ENCODE measurements at regions not wholly inside any gene's neighbourhood (a gene's known extent, or its start where the extent isn't known, plus 50 kb on each side); places are given as distances from the start of the nearest gene placed in this dataset.
"Not testable (repeated sequence)": the region's sequence is repeated elsewhere in the genome, so short reads cannot be mapped to it uniquely, and the experiment has no call there.

DNA sequence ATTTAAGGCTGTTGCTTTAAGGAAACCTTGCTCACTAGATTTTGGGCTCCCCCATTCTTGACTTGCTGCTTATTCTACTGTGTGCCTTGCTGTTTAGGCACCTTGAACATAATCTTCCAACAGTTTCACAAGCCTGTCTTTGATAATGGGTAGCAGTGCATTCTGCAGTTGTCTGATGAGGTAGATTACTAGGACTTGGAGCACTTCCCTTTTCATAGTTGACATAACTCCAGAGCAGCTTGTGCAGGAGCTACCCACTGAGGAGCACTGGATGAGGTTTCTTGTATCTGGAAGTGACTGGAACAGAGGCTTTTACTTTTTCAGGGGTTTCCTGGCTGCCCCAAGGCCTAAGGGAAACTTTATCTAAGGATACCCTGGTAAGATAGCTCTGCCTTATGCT lies 73.0 kb upstream of the AGTPBP1 start:
- H3K4me3 Mint-ChIP-seq (ENCODE audit: unreplicated experiment); H3K9ac ChIP-seq (ENCODE audit: low read length); H4K20me1 ChIP-seq (ENCODE audit: insufficient read depth, low read length); DNase-seq (ENCODE audit: low read depth); H3K9me3 Mint-ChIP-seq (ENCODE audit: unreplicated experiment); H3K4me1 ChIP-seq (ENCODE audit: insufficient read depth, low read length); H3K4me2 ChIP-seq (ENCODE audit: low read length); H3K36me3 Mint-ChIP-seq (ENCODE audit: low read depth, unreplicated experiment); H3K4me3 ChIP-seq (ENCODE audit: insufficient read depth, low read depth, low read length); H3K4me1 Mint-ChIP-seq (ENCODE audit: low read depth, unreplicated experiment); H2AFZ ChIP-seq (ENCODE audit: low read depth, low read length); H3K27ac Mint-ChIP-seq (ENCODE audit: unreplicated experiment); FAIRE-seq; H3K27me3 Mint-ChIP-seq (ENCODE audit: low read depth, unreplicated experiment); H3K36me3 ChIP-seq (ENCODE audit: insufficient read depth, low read length); H3K27me3 ChIP-seq (ENCODE audit: insufficient read depth, low read length); H3K79me2 ChIP-seq (ENCODE audit: insufficient read depth, low read length); H3K9me3 ChIP-seq (ENCODE audit: insufficient read depth, low read depth, low read length); H3K27ac ChIP-seq (ENCODE audit: low read depth, low read length): not testable (repeated sequence)

DNA sequence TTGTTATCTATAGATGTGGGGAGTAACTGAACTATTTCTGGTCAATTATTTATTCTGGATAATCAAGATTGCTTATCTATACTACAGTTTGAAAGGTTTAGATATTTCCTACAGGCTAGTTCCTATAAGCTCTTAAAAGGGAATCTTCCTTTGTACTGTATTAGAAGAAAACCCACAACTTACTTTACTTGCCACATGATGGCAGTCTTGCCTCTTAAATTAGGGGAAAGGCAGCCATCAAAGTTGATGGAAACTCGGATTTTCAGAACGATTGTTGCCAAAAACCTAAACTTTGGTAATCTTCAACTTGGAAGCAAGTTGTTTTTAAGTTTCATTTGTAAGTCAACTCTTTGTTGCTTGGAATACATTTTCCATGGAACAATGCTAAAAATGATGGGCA lies 77.2 kb upstream of the AGTPBP1 start:
- peak; percentile 97 for FAIRE-seq

DNA sequence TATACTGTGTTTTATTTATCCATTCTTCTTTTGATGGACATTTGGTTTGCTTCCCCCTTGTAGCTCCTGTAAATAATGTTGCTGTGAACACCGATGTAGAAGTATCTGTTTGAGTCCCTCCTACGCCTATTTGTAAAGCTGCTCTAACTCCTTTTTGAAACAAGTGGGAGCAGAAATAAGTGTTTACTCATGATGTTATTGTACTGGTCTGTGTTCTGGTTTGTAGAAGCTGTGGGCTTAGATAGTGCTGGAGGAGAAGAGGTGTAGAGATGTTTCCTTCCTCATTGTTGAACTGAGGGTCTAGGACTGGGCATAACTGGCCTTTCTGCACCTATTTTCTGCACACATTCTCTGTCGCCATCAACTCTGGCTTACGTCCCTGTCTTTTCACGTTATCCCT lies 78.8 kb upstream of the AGTPBP1 start:
- not testable (repeated sequence) for H3K9me3 ChIP-seq (ENCODE audit: insufficient read depth, low read depth, low read length); H3K9ac ChIP-seq (ENCODE audit: low read length); H3K4me3 ChIP-seq (ENCODE audit: insufficient read depth, low read depth, low read length); H3K9me3 Mint-ChIP-seq (ENCODE audit: unreplicated experiment); H3K27me3 Mint-ChIP-seq (ENCODE audit: low read depth, unreplicated experiment); H3K79me2 ChIP-seq (ENCODE audit: insufficient read depth, low read length); H3K4me2 ChIP-seq (ENCODE audit: low read length); H4K20me1 ChIP-seq (ENCODE audit: insufficient read depth, low read length); H3K27me3 ChIP-seq (ENCODE audit: insufficient read depth, low read length); H3K36me3 ChIP-seq (ENCODE audit: insufficient read depth, low read length); H3K4me3 Mint-ChIP-seq (ENCODE audit: unreplicated experiment); DNase-seq (ENCODE audit: low read depth); H2AFZ ChIP-seq (ENCODE audit: low read depth, low read length); H3K27ac Mint-ChIP-seq (ENCODE audit: unreplicated experiment); H3K4me1 ChIP-seq (ENCODE audit: insufficient read depth, low read length); FAIRE-seq; H3K4me1 Mint-ChIP-seq (ENCODE audit: low read depth, unreplicated experiment); H3K27ac ChIP-seq (ENCODE audit: low read depth, low read length); H3K36me3 Mint-ChIP-seq (ENCODE audit: low read depth, unreplicated experiment)

More for the DNA sequence above, 77.2 kb upstream of the AGTPBP1 start:
- not testable (repeated sequence) for H3K9ac ChIP-seq (ENCODE audit: low read length); H3K27ac ChIP-seq (ENCODE audit: low read depth, low read length); H3K4me1 ChIP-seq (ENCODE audit: insufficient read depth, low read length); H3K4me1 Mint-ChIP-seq (ENCODE audit: low read depth, unreplicated experiment); H3K4me3 ChIP-seq (ENCODE audit: insufficient read depth, low read depth, low read length); H3K4me3 Mint-ChIP-seq (ENCODE audit: unreplicated experiment); H3K9me3 Mint-ChIP-seq (ENCODE audit: unreplicated experiment); H3K27me3 Mint-ChIP-seq (ENCODE audit: low read depth, unreplicated experiment); H3K79me2 ChIP-seq (ENCODE audit: insufficient read depth, low read length); H3K9me3 ChIP-seq (ENCODE audit: insufficient read depth, low read depth, low read length); H2AFZ ChIP-seq (ENCODE audit: low read depth, low read length); H4K20me1 ChIP-seq (ENCODE audit: insufficient read depth, low read length); H3K4me2 ChIP-seq (ENCODE audit: low read length); H3K27me3 ChIP-seq (ENCODE audit: insufficient read depth, low read length); H3K27ac Mint-ChIP-seq (ENCODE audit: unreplicated experiment); H3K36me3 Mint-ChIP-seq (ENCODE audit: low read depth, unreplicated experiment); H3K36me3 ChIP-seq (ENCODE audit: insufficient read depth, low read length)
- TF ChIP-seq, protein P1, sequence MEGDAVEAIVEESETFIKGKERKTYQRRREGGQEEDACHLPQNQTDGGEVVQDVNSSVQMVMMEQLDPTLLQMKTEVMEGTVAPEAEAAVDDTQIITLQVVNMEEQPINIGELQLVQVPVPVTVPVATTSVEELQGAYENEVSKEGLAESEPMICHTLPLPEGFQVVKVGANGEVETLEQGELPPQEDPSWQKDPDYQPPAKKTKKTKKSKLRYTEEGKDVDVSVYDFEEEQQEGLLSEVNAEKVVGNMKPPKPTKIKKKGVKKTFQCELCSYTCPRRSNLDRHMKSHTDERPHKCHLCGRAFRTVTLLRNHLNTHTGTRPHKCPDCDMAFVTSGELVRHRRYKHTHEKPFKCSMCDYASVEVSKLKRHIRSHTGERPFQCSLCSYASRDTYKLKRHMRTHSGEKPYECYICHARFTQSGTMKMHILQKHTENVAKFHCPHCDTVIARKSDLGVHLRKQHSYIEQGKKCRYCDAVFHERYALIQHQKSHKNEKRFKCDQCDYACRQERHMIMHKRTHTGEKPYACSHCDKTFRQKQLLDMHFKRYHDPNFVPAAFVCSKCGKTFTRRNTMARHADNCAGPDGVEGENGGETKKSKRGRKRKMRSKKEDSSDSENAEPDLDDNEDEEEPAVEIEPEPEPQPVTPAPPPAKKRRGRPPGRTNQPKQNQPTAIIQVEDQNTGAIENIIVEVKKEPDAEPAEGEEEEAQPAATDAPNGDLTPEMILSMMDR (IDR thresholded peaks at IDR 0.05; ENCODE audit: insufficient read depth, low read depth, low read length), result peak; percentile 28
- DNase-seq (ENCODE audit: low read depth), result peak; percentile 8

DNA sequence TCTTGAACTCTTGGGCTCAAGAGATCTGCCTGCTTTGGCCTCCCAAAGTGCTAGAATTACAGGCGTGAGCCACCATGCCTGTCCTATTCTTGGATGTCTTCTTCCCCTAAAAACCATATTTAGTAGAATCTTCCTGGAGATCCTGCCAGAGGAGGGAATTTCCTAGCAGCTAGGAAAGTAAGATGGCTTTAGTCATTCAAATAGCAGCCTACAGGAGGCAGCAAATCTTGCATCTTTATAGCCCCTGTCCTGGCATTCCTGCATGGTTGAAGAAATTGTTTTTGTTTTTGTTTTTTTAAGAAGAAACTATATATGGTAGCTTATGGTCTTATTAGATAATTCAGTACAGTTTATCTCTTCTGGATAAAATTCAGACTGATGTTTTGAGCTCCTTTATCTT lies 83.2 kb upstream of the AGTPBP1 start:
- H3K27ac Mint-ChIP-seq (ENCODE audit: unreplicated experiment); H3K27ac ChIP-seq (ENCODE audit: low read depth, low read length); H3K9me3 ChIP-seq (ENCODE audit: insufficient read depth, low read depth, low read length); H4K20me1 ChIP-seq (ENCODE audit: insufficient read depth, low read length); H3K27me3 ChIP-seq (ENCODE audit: insufficient read depth, low read length); H3K9ac ChIP-seq (ENCODE audit: low read length); H3K4me3 ChIP-seq (ENCODE audit: insufficient read depth, low read depth, low read length); H2AFZ ChIP-seq (ENCODE audit: low read depth, low read length); H3K4me1 ChIP-seq (ENCODE audit: insufficient read depth, low read length); H3K36me3 Mint-ChIP-seq (ENCODE audit: low read depth, unreplicated experiment); H3K9me3 Mint-ChIP-seq (ENCODE audit: unreplicated experiment); H3K4me2 ChIP-seq (ENCODE audit: low read length); H3K4me3 Mint-ChIP-seq (ENCODE audit: unreplicated experiment); FAIRE-seq; H3K36me3 ChIP-seq (ENCODE audit: insufficient read depth, low read length); H3K79me2 ChIP-seq (ENCODE audit: insufficient read depth, low read length); H3K27me3 Mint-ChIP-seq (ENCODE audit: low read depth, unreplicated experiment); H3K4me1 Mint-ChIP-seq (ENCODE audit: low read depth, unreplicated experiment); DNase-seq (ENCODE audit: low read depth): not testable (repeated sequence)
- TF ChIP-seq, protein P1 (IDR thresholded peaks at IDR 0.05; ENCODE audit: insufficient read depth, low read depth, low read length), result peak; percentile 34

DNA sequence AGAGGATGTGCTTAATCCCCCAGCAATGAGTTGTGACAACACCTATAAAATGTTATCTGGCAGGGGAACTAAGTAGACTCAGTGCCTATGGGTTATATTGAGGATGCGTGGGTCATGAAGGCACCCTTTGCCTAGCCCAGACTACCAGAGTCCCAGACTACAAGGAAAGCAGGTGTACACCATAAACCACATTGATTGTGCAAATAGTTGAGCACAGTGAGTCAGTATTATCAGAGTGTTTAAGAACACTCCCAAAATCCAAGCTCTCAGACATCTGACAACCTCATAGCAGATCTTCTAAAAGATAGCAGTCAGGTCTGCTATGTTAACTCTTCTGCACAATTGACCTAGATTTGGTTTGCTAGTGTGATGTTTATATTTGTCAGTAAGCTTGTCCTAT lies 92.8 kb upstream of the AGTPBP1 start:
- H3K27me3 Mint-ChIP-seq (ENCODE audit: low read depth, unreplicated experiment); H3K4me3 ChIP-seq (ENCODE audit: insufficient read depth, low read depth, low read length); H3K9ac ChIP-seq (ENCODE audit: low read length); H3K9me3 ChIP-seq (ENCODE audit: insufficient read depth, low read depth, low read length); H3K27ac Mint-ChIP-seq (ENCODE audit: unreplicated experiment); H3K27ac ChIP-seq (ENCODE audit: low read depth, low read length); H3K4me1 Mint-ChIP-seq (ENCODE audit: low read depth, unreplicated experiment); H3K36me3 ChIP-seq (ENCODE audit: insufficient read depth, low read length); H4K20me1 ChIP-seq (ENCODE audit: insufficient read depth, low read length); H3K4me3 Mint-ChIP-seq (ENCODE audit: unreplicated experiment); H3K36me3 Mint-ChIP-seq (ENCODE audit: low read depth, unreplicated experiment); H3K27me3 ChIP-seq (ENCODE audit: insufficient read depth, low read length); DNase-seq (ENCODE audit: low read depth); H3K4me2 ChIP-seq (ENCODE audit: low read length); H3K4me1 ChIP-seq (ENCODE audit: insufficient read depth, low read length); H2AFZ ChIP-seq (ENCODE audit: low read depth, low read length); H3K9me3 Mint-ChIP-seq (ENCODE audit: unreplicated experiment); H3K79me2 ChIP-seq (ENCODE audit: insufficient read depth, low read length): not testable (repeated sequence)
- FAIRE-seq, result peak; percentile 95

Measured in astrocyte (in vitro differentiated cells and primary cell).